H9 (cell line): ENCODE measurements at regions not wholly inside any gene's neighbourhood (a gene's known extent, or its start where the extent isn't known, plus 50 kb on each side); places are given as distances from the start of the nearest gene placed in this dataset.

Experiments
- DNase-seq: peaks from one replicate; pipeline ENCODE4 v3.0.0-alpha.2; 2017
- H2AFZ ChIP-seq: one replicate; pipeline ENCODE4 v1.6.1; 2013; ENCODE audit warnings: mild to moderate bottlenecking, low read length, control low read depth, moderate library complexity
- H2AK5ac ChIP-seq: 2 replicates; pipeline ENCODE4 v1.6.1; 2013; ENCODE audit warnings: low read length, control low read depth, mixed read lengths; ENCODE audit not compliant: insufficient read length
- H2BK120ac ChIP-seq: one replicate; pipeline ENCODE4 v1.6.1; 2013; ENCODE audit warnings: low read depth, mild to moderate bottlenecking, low read length, control low read depth, inconsistent platforms; ENCODE audit not compliant: poor library complexity, severe bottlenecking
- H2BK12ac ChIP-seq: 2 replicates; pipeline ENCODE4 v1.6.1; 2013; ENCODE audit warnings: low read length, control low read depth, mixed read lengths, low read depth; ENCODE audit not compliant: insufficient read length
- H2BK15ac ChIP-seq: 2 replicates; pipeline ENCODE4 v1.6.1; 2013; ENCODE audit warnings: low read depth, low read length, control low read depth
- H2BK20ac ChIP-seq: one replicate; pipeline ENCODE4 v1.6.1; 2013; ENCODE audit warnings: low read depth, mild to moderate bottlenecking, low read length, control low read depth, inconsistent platforms; ENCODE audit not compliant: poor library complexity, severe bottlenecking
- H2BK5ac ChIP-seq: 2 replicates; pipeline ENCODE4 v1.6.1; 2013; ENCODE audit warnings: low read length, control low read depth, mixed read lengths; ENCODE audit not compliant: insufficient read length
- H3K14ac ChIP-seq: 2 replicates; pipeline ENCODE4 v1.6.1; 2013; ENCODE audit warnings: low read length, control low read depth; ENCODE audit not compliant: insufficient read depth
- H3K18ac ChIP-seq: 2 replicates; pipeline ENCODE4 v1.6.1; 2013; ENCODE audit warnings: low read depth, mild to moderate bottlenecking, mixed read lengths, low read length, control low read depth; ENCODE audit not compliant: insufficient read length
- H3K23ac ChIP-seq: 2 replicates; pipeline ENCODE4 v1.6.1; 2013; ENCODE audit warnings: low read length, control low read depth, mixed read lengths, low read depth; ENCODE audit not compliant: insufficient read length
- H3K23me2 ChIP-seq: 2 replicates; pipeline ENCODE4 v1.6.1; 2013; ENCODE audit warnings: low read depth, mild to moderate bottlenecking, mixed read lengths, low read length, control low read depth; ENCODE audit not compliant: insufficient read length, poor library complexity, severe bottlenecking
- H3K27ac ChIP-seq: 2 replicates; pipeline ENCODE4 v1.5.1; 2013; ENCODE audit warnings: low read length, control low read depth, mixed read lengths, low read depth; ENCODE audit not compliant: insufficient read length
- H3K27me3 ChIP-seq: 2 replicates; pipeline ENCODE4 v1.6.1; 2013; ENCODE audit warnings: low read length, control low read depth, inconsistent platforms; ENCODE audit not compliant: insufficient read depth
- H3K4ac ChIP-seq: 2 replicates; pipeline ENCODE4 v1.6.1; 2013; ENCODE audit warnings: low read depth, mild to moderate bottlenecking, control low read depth, inconsistent platforms, low read length, moderate library complexity
- H3K4me1 ChIP-seq: 2 replicates; pipeline ENCODE4 v1.6.1; 2013; ENCODE audit warnings: low read length, control low read depth, inconsistent platforms; ENCODE audit not compliant: insufficient read depth
- H3K4me2 ChIP-seq: 2 replicates; pipeline ENCODE4 v1.6.1; 2013; ENCODE audit warnings: low read length, control low read depth, mixed read lengths; ENCODE audit not compliant: insufficient read length, insufficient read depth
- H3K56ac ChIP-seq: 2 replicates; pipeline ENCODE4 v1.6.1; 2013; ENCODE audit warnings: low read depth, mild to moderate bottlenecking, mixed read lengths, low read length, control low read depth; ENCODE audit not compliant: insufficient read length
- H3K79me1 ChIP-seq: 2 replicates; pipeline ENCODE4 v1.6.1; 2013; ENCODE audit warnings: low read depth, mild to moderate bottlenecking, moderate library complexity, low read length, control low read depth, inconsistent platforms; ENCODE audit not compliant: insufficient read depth, poor library complexity, severe bottlenecking
- H3K79me2 ChIP-seq: 2 replicates; pipeline ENCODE4 v1.6.1; 2013; ENCODE audit warnings: low read length, control low read depth, inconsistent platforms; ENCODE audit not compliant: insufficient read depth
- H3K9ac ChIP-seq: 2 replicates; pipeline ENCODE4 v1.6.1; 2013; ENCODE audit warnings: low read length, control low read depth, mixed read lengths; ENCODE audit not compliant: insufficient read length; ENCODE audit errors: extremely low read depth
- H3K9me3 ChIP-seq: one replicate; pipeline ENCODE4 v1.6.1; 2013; ENCODE audit warnings: low read depth, low read length, inconsistent platforms; ENCODE audit not compliant: control insufficient read depth
- H3T11ph ChIP-seq: one replicate; pipeline ENCODE4 v1.6.1; 2013; ENCODE audit warnings: mild to moderate bottlenecking, low read length, control low read depth, inconsistent platforms
- H4K20me1 ChIP-seq: one replicate; pipeline ENCODE4 v1.6.1; 2013; ENCODE audit not compliant: control insufficient read depth, insufficient read length, insufficient read depth
- H4K5ac ChIP-seq: 2 replicates; pipeline ENCODE4 v1.6.1; 2013; ENCODE audit warnings: low read depth, mild to moderate bottlenecking, mixed read lengths, low read length, control low read depth; ENCODE audit not compliant: insufficient read length
- H4K8ac ChIP-seq: replicated peaks from 2 replicates; pipeline ENCODE4 v1.6.1; 2013; ENCODE audit warnings: low read length, control low read depth, mixed read lengths, low read depth; ENCODE audit not compliant: insufficient read length
- H4K91ac ChIP-seq: 2 replicates; pipeline ENCODE4 v1.6.1; 2013; ENCODE audit warnings: low read depth, mild to moderate bottlenecking, moderate library complexity, mixed read lengths, low read length, control low read depth; ENCODE audit not compliant: insufficient read length
- H3K27ac Mint-ChIP-seq, 3 experiments: 2 replicates in 2 of 3; 3 replicates in 1 of 3; pipeline ENCODE4 v1.8.0; 2020 to 2021; ENCODE audit warnings: mixed read lengths in 3 of 3, mild to moderate bottlenecking in 1 of 3, moderate library complexity in 1 of 3
- H3K27me3 Mint-ChIP-seq: 2 replicates; pipeline ENCODE4 v1.8.0; 2021; ENCODE audit warnings: low read depth, mild to moderate bottlenecking, moderate library complexity, mixed read lengths
- H3K36me3 Mint-ChIP-seq, 3 experiments: 2 replicates in 2 of 3; 3 replicates in 1 of 3; pipeline ENCODE4 v1.8.0; 2020 to 2021; ENCODE audit warnings: low read depth in 3 of 3, mixed read lengths in 3 of 3; ENCODE audit not compliant: insufficient read depth in 1 of 3
- H3K4me1 Mint-ChIP-seq, 2 experiments: 2 replicates each; pipeline ENCODE4 v1.8.0; 2020; ENCODE audit warnings: mixed read lengths in 2 of 2
- H3K4me3 Mint-ChIP-seq, 2 experiments: 2 replicates in 1 of 2; 3 replicates in 1 of 2; pipeline ENCODE4 v1.8.0; 2020 to 2021; ENCODE audit warnings: mild to moderate bottlenecking in 2 of 2, mixed read lengths in 2 of 2, moderate library complexity in 1 of 2
- H3K9me3 Mint-ChIP-seq, 2 experiments: 2 replicates in 1 of 2; 3 replicates in 1 of 2; pipeline ENCODE4 v1.8.0; 2020; ENCODE audit warnings: mild to moderate bottlenecking in 2 of 2, mixed read lengths in 2 of 2, moderate library complexity in 1 of 2
- whole genome bisulfite sequencing: extraction: QIAGEN DNeasy Blood & Tissue Kit; methylation state at CpG from one replicate; pipeline ENCODE4 v1.1.7; 2013; ENCODE audit warnings: missing lambda C conversion rate, low lambda C conversion rate, mixed read lengths; ENCODE audit not compliant: insufficient read length; ENCODE audit errors: extremely low coverage; 5-methylcytosine and 5-hydroxymethylcytosine counted together
- TF ChIP-seq, protein P1 (sequence below): fragments of 200-600 bp; sonication (generic); conservative IDR thresholded peaks from 3 replicates; pipeline ENCODE4 v1.8.0; 2021; ENCODE audit warnings: antibody characterized with exemption, mild to moderate bottlenecking

DNA sequence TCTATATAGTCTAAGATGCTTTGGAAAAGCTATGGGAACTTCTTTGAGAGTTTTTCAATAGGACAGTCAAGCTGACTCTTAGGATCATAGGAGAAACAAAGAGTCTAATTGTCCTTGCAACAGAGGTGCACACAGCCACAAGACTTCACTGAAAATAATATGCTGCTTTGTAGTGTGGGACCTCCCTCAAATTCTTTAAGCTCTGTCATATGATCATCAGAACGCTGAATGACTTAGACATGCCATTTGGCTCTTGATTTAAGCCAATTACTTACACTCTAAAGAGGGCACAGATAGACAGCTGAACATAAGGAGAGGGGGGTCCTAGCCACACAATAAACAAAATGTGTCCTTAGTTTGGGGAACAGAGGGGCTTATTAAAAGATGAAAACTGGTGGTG, 818.7 kb upstream of the GJE1 start:
- Histone ChIP-seq H2BK5ac (no peak overlapping the region), H3K79me1 (no peaks in the 10 kb centered on the region), H3K4me1 (no peaks in the 10 kb centered on the region), H3K56ac (no peak overlapping the region), H3K27me3 (no peaks in the 10 kb centered on the region), H3K23me2 (no peaks in the 10 kb centered on the region), H2BK120ac (no peak overlapping the region), H3K23ac (no peak overlapping the region), H2AFZ (no peak overlapping the region), H3T11ph (no peak overlapping the region), H4K91ac (no peak overlapping the region), H4K8ac (no peak overlapping the region), H2BK15ac (no peak overlapping the region), H3K27ac (no peak overlapping the region), H3K18ac (no peak overlapping the region), H3K9me3 (no peaks in the 10 kb centered on the region), H3K4ac (no peak overlapping the region), H4K5ac (no peak overlapping the region), H2BK12ac (no peak overlapping the region), H4K20me1 (no peaks in the 10 kb centered on the region), H2AK5ac (no peak overlapping the region), H3K4me2 (no peak overlapping the region), H3K79me2 (no peaks in the 10 kb centered on the region), H2BK20ac (no peak overlapping the region), H3K14ac (no peak overlapping the region), H3K9ac (no peak overlapping the region)
- Mint-ChIP-seq H3K4me1 (peaks cover 11 to 18% of the 10 kb centered on the region in 2 experiments), H3K27me3 (no peaks in the 10 kb centered on the region), H3K4me3 (no peak overlapping the region), H3K27ac (no peak overlapping the region), H3K36me3 (peaks cover 2% of the 10 kb centered on the region in 3 experiments; a peak in 4 of 7 replicates), H3K9me3 (peaks cover 1 to 4% of the 10 kb centered on the region in 2 experiments; a peak in 3 of 5 replicates)
- DNase-seq: no peak
- no CpG with 5 or more reads among the region's 1 CpG for WGBS
- TF ChIP-seq, protein P1, sequence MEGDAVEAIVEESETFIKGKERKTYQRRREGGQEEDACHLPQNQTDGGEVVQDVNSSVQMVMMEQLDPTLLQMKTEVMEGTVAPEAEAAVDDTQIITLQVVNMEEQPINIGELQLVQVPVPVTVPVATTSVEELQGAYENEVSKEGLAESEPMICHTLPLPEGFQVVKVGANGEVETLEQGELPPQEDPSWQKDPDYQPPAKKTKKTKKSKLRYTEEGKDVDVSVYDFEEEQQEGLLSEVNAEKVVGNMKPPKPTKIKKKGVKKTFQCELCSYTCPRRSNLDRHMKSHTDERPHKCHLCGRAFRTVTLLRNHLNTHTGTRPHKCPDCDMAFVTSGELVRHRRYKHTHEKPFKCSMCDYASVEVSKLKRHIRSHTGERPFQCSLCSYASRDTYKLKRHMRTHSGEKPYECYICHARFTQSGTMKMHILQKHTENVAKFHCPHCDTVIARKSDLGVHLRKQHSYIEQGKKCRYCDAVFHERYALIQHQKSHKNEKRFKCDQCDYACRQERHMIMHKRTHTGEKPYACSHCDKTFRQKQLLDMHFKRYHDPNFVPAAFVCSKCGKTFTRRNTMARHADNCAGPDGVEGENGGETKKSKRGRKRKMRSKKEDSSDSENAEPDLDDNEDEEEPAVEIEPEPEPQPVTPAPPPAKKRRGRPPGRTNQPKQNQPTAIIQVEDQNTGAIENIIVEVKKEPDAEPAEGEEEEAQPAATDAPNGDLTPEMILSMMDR: no peak
